GM12865 (cell line): ENCODE measurements at regions not wholly inside any gene's neighbourhood (a gene's known extent, or its start where the extent isn't known, plus 50 kb on each side); places are given as distances from the start of the nearest gene placed in this dataset.
A peak's percentile ranks its signal among the peaks of the same experiment; 100 is the strongest.
"Not testable (repeated sequence)": the region's sequence is repeated elsewhere in the genome, so short reads cannot be mapped to it uniquely, and the experiment has no call there.

ENCODE experiments used
- DNase-seq: peaks from one replicate; pipeline ENCODE4 v3.0.0; 2010; ENCODE audit warnings: low read depth
- H3K4me3 ChIP-seq: 2 replicates; pipeline ENCODE4 v1.5.1; 2011; ENCODE audit warnings: mild to moderate bottlenecking, low read depth, low read length, control low read depth
- CTCF ChIP-seq: IDR thresholded peaks from 2 replicates; pipeline ENCODE4 v1.5.1; 2011; ENCODE audit warnings: low read length, control low read depth, low read depth, inconsistent platforms; ENCODE audit not compliant: insufficient read depth; ENCODE audit errors: missing control alignments

DNA sequence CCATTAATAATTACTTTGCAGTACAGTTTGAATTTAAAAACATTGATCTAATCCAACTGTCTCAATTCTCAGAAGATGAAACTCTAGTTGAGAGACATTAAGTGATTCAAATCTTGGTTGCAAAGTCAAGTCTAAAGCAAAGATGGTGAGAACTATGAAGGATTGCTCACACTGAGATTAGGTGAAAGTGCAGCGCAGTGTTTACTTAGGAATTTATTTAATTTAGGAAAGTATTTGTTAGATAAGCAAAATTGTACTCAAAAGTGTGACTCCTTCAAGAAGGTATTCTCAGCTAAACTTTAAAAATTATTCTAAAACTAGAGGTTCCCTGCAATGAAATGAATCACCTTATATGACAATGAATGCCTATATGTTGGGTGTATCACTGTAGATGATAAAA lies 454.9 kb downstream of the PDGFC start:
- no peak overlapping the region for H3K4me3 ChIP-seq
- no peak for TF ChIP-seq CTCF
- DNase-seq = no peak

- no peak overlapping the region for H3K4me3 ChIP-seq
- no peak for TF ChIP-seq CTCF
- no peak for DNase-seq
Measured at GRCh38 chr4:156515295-156515694, 456.3 kb downstream of the PDGFC start.

- H3K4me3 ChIP-seq = no peak overlapping the region
- DNase-seq = no peak
- TF ChIP-seq CTCF = no peak
Measured at GRCh38 chr4:156512622-156513021, 459.0 kb downstream of the PDGFC start.

DNA sequence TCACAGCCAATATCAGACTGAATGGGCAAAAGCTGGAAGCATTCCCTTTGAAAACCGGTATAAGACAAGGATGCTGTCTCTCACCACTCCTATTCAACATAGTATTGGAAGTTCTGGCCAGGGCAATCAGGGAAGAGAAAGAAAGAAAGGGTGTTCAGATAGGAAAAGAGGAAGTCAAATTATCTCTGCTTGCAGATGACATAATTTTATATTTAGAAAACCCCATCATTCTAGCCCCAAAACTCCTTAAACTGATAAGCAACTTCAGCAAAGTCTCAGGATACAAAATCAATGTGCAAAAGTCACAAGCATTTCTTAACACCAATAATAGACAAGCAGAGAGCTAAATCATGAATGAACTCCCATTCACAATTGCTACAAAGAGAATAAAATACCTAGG lies 461.7 kb downstream of the PDGFC start:
- not testable (repeated sequence) for H3K4me3 ChIP-seq, DNase-seq

DNA sequence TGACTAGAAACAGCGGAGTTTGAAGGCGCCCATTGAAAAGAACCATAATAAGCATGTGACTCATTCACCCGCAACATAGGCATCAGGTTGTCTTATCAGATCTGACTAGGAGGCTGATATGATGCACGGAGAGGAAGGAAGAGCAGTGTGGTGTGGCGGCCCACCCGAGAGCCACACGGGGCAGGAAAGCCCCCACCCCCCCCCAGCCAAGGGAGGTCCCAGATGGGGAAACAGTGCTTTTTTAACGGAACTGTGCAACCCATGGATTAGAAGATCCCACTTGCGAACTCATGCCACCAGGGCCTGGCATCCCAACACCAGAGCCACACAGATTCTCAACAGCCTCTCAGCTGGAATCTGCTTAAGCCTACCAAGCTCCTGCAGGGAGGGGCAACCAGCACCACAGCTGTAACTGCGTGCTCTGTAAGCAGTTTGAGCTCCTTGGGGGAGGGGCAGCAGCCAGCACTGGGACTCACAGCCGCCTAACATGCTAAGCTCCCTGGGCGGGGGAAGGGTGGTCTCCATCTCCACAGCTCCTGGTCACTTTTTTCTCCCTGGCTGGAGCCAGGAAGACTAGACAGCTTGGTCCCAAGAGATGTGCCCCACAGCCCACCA lies 466.2 kb downstream of the PDGFC start:
- no peak for TF ChIP-seq CTCF
- H3K4me3 ChIP-seq = no peak overlapping the region
- peak; percentile 45 for DNase-seq

- no peak overlapping the region for H3K4me3 ChIP-seq
- no peak for DNase-seq
- no peak for TF ChIP-seq CTCF
Measured at GRCh38 chr4:156503119-156503518, 468.5 kb downstream of the PDGFC start.

DNA sequence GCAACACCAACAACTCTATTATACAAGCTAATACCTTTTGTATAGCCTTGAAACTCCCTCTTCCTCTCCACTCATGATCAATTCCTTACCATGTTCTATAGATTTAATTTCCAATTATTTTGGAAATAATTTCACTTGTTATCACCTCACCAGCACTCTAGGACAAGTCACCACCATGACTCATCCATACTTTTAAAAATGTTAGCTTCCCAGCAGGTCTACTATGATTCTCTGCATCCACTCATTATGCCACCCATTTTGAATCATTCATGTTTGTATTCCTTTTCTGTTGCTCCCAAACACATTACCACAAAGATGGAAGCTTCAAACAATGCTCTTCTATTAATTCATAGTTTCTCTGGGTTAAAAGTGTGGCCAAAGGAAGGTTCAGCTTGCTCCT lies 469.6 kb downstream of the PDGFC start:
- H3K4me3 ChIP-seq = no peak overlapping the region
- no peak for TF ChIP-seq CTCF
- no peak for DNase-seq
